Peyer's patch (tissue), 4 donors: ENCODE measurements at regions not wholly inside any gene's neighbourhood (a gene's known extent, or its start where the extent isn't known, plus 50 kb on each side); places are given as distances from the start of the nearest gene placed in this dataset.

Experiments
- CTCF ChIP-seq, 6 experiments: fragments of 450-650 bp in 4 of 6; fragments of 200-600 bp in 2 of 6; sonication (generic) in 1 of 6; IDR thresholded peaks; one replicate each; pipeline ENCODE4 v1.5.1; 2017 to 2019; ENCODE audit warnings: antibody characterized with exemption in 6 of 6, mild to moderate bottlenecking in 3 of 6, moderate library complexity in 1 of 6
- POLR2A ChIP-seq, 2 donors: fragments of 450-650 bp; IDR thresholded peaks; one replicate each; pipeline ENCODE4 v1.5.1; 2017; ENCODE audit warnings: antibody characterized with exemption in 2 of 2, mild to moderate bottlenecking in 2 of 2, moderate library complexity in 2 of 2

DNA sequence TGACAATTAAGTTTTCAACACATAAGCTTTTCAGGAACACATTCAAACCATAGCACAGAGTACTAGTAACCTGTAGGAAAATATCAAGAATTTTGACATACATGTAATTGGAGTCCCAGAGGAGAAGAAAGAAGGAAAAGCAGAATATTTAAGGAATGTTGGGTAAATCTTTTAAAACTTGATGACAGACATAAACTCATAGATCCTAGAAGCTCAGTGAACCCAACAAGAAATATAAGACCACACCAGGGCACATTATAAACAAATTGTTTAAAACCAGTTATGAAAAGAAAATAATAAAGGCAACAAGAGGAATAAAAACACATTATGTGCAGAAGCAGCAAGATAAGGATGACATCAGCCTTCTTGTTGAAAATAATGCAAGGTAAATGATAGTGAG lies 151.5 kb upstream of the ATXN1 start:
- TF ChIP-seq CTCF (IDR thresholded peaks at IDR 0.05) (no peak), POLR2A (IDR thresholded peaks at IDR 0.05) (no peak)
